SK-N-SH treated with all-trans-retinoic acid at 6 μM for 48 hours (cell line): ENCODE measurements at regions not wholly inside any gene's neighbourhood (a gene's known extent, or its start where the extent isn't known, plus 50 kb on each side); places are given as distances from the start of the nearest gene placed in this dataset.

Experiments used
- ATAC-seq: fragments of 200-7000 bp; cut with Tn5 transposase; 3 replicates; pipeline ENCODE4 v1.9.1; 2020; ENCODE audit warnings: mild to moderate bottlenecking, moderate library complexity
- ARNTL ChIP-seq: fragments of 450-650 bp; formaldehyde crosslinking; IDR thresholded peaks from 2 replicates; pipeline ENCODE4 v1.5.0; 2020; ENCODE audit warnings: low read depth, mild to moderate bottlenecking, moderate library complexity, borderline replicate concordance
- BACH2 ChIP-seq: fragments of 250-450 bp; sonication (Bioruptor Pico); IDR thresholded peaks from 2 replicates; pipeline ENCODE4 v1.9.0; 2021; ENCODE audit warnings: mild to moderate bottlenecking, borderline replicate concordance
- CREB5 ChIP-seq: fragments of 250-450 bp; sonication (Bioruptor Pico); IDR thresholded peaks from 2 replicates; pipeline ENCODE4 v1.5.1; 2020; ENCODE audit warnings: low read depth, mild to moderate bottlenecking, moderate library complexity
- CSDC2 ChIP-seq: fragments of 250-450 bp; sonication (Bioruptor Pico); IDR thresholded peaks from 2 replicates; pipeline ENCODE4 v1.5.0; 2020; ENCODE audit warnings: mild to moderate bottlenecking, moderate library complexity
- CSRNP3 ChIP-seq: fragments of 250-450 bp; sonication (Bioruptor Pico); IDR thresholded peaks from 2 replicates; pipeline ENCODE4 v1.5.1; 2021; ENCODE audit warnings: mild to moderate bottlenecking, moderate library complexity
- GLIS3 ChIP-seq: fragments of 250-450 bp; sonication (Bioruptor Pico); IDR thresholded peaks from 2 replicates; pipeline ENCODE4 v1.5.0; 2020; ENCODE audit warnings: mild to moderate bottlenecking, moderate library complexity
- ISL1 ChIP-seq: fragments of 250-450 bp; sonication (Bioruptor Pico); IDR thresholded peaks from 2 replicates; pipeline ENCODE4 v2.1.2; 2022; ENCODE audit warnings: mild to moderate bottlenecking, moderate library complexity
- OSR1 ChIP-seq: fragments of 250-450 bp; sonication (Bioruptor Pico); IDR thresholded peaks from 2 replicates; pipeline ENCODE4 v1.8.0; 2022; ENCODE audit warnings: moderate library complexity, mild to moderate bottlenecking, inconsistent platforms
- PATZ1 ChIP-seq: fragments of 250-450 bp; sonication (Bioruptor Pico); IDR thresholded peaks from 2 replicates; pipeline ENCODE4 v1.8.0; 2020; ENCODE audit warnings: mild to moderate bottlenecking, moderate library complexity, borderline replicate concordance
- RARB ChIP-seq: fragments of 250-450 bp; sonication (Bioruptor Pico); IDR thresholded peaks from 2 replicates; pipeline ENCODE4 v1.8.0; 2021; ENCODE audit warnings: mild to moderate bottlenecking, moderate library complexity
- SNAI2 ChIP-seq: fragments of 250-450 bp; sonication (Bioruptor Pico); IDR thresholded peaks from 2 replicates; pipeline ENCODE4 v1.5.0; 2020; ENCODE audit warnings: mild to moderate bottlenecking, moderate library complexity
- TCF4 ChIP-seq: fragments of 250-450 bp; sonication (Bioruptor Pico); IDR thresholded peaks from 2 replicates; pipeline ENCODE4 v1.8.0; 2021; ENCODE audit warnings: mild to moderate bottlenecking, moderate library complexity, borderline replicate concordance
- TOX ChIP-seq: fragments of 250-450 bp; sonication (Bioruptor Pico); IDR thresholded peaks from 2 replicates; pipeline ENCODE4 v1.8.0; 2021; ENCODE audit warnings: mild to moderate bottlenecking, moderate library complexity, borderline replicate concordance
- ZC3H10 ChIP-seq: fragments of 250-450 bp; sonication (Bioruptor Pico); IDR thresholded peaks from 2 replicates; pipeline ENCODE4 v1.5.1; 2021; ENCODE audit warnings: mild to moderate bottlenecking, moderate library complexity
- ZFP3 ChIP-seq: fragments of 250-450 bp; sonication (Bioruptor Pico); IDR thresholded peaks from 2 replicates; pipeline ENCODE4 v1.5.0; 2020; ENCODE audit warnings: mild to moderate bottlenecking, moderate library complexity
- ZFP30 ChIP-seq: fragments of 450-650 bp; formaldehyde crosslinking; IDR thresholded peaks from 2 replicates; pipeline ENCODE4 v1.5.0; 2022; ENCODE audit warnings: mild to moderate bottlenecking, moderate library complexity
- ZNF70 ChIP-seq: fragments of 450-650 bp; formaldehyde crosslinking; IDR thresholded peaks from 2 replicates; pipeline ENCODE4 v1.5.0; 2020; ENCODE audit warnings: mild to moderate bottlenecking, moderate library complexity
- ZNF8 ChIP-seq: fragments of 450-650 bp; formaldehyde crosslinking; IDR thresholded peaks from 2 replicates; pipeline ENCODE4 v1.5.0; 2020; ENCODE audit warnings: mild to moderate bottlenecking, moderate library complexity
- TF ChIP-seq, protein P1 (sequence below): fragments of 250-450 bp; sonication (Bioruptor Pico); IDR thresholded peaks from 2 replicates; pipeline ENCODE4 v1.5.0; 2020; ENCODE audit warnings: mild to moderate bottlenecking, moderate library complexity
- TF ChIP-seq, protein P2 (sequence below): fragments of 250-450 bp; sonication (Bioruptor Pico); IDR thresholded peaks from 2 replicates; pipeline ENCODE4 v1.8.0; 2021; ENCODE audit warnings: low read depth, mild to moderate bottlenecking, moderate library complexity, borderline replicate concordance

GRCh38 chr18:6484659-6485058 lies 69.9 kb upstream of the L3MBTL4 start:
- no peak for TF ChIP-seq TCF4 (CRISPR knock-in tag)
- no peak for TF ChIP-seq CREB5 (CRISPR knock-in tag)
- no peak for TF ChIP-seq ZNF8 (CRISPR knock-in tag)
- no peak for TF ChIP-seq SNAI2 (CRISPR knock-in tag)
- no peak for TF ChIP-seq ARNTL
- no peak for TF ChIP-seq GLIS3 (CRISPR knock-in tag)
- TF ChIP-seq CSRNP3, result no peak
- no peak for TF ChIP-seq RARB (CRISPR knock-in tag)
- no peak for TF ChIP-seq ZFP30 (CRISPR knock-in tag)
- ATAC-seq, result no peak

GRCh38 chr18:6486313-6486712 lies 71.6 kb upstream of the L3MBTL4 start:
- TF ChIP-seq, protein P1, sequence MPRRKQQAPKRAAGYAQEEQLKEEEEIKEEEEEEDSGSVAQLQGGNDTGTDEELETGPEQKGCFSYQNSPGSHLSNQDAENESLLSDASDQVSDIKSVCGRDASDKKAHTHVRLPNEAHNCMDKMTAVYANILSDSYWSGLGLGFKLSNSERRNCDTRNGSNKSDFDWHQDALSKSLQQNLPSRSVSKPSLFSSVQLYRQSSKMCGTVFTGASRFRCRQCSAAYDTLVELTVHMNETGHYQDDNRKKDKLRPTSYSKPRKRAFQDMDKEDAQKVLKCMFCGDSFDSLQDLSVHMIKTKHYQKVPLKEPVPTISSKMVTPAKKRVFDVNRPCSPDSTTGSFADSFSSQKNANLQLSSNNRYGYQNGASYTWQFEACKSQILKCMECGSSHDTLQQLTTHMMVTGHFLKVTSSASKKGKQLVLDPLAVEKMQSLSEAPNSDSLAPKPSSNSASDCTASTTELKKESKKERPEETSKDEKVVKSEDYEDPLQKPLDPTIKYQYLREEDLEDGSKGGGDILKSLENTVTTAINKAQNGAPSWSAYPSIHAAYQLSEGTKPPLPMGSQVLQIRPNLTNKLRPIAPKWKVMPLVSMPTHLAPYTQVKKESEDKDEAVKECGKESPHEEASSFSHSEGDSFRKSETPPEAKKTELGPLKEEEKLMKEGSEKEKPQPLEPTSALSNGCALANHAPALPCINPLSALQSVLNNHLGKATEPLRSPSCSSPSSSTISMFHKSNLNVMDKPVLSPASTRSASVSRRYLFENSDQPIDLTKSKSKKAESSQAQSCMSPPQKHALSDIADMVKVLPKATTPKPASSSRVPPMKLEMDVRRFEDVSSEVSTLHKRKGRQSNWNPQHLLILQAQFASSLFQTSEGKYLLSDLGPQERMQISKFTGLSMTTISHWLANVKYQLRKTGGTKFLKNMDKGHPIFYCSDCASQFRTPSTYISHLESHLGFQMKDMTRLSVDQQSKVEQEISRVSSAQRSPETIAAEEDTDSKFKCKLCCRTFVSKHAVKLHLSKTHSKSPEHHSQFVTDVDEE (CRISPR knock-in tag), result no peak
- TF ChIP-seq, protein P2, sequence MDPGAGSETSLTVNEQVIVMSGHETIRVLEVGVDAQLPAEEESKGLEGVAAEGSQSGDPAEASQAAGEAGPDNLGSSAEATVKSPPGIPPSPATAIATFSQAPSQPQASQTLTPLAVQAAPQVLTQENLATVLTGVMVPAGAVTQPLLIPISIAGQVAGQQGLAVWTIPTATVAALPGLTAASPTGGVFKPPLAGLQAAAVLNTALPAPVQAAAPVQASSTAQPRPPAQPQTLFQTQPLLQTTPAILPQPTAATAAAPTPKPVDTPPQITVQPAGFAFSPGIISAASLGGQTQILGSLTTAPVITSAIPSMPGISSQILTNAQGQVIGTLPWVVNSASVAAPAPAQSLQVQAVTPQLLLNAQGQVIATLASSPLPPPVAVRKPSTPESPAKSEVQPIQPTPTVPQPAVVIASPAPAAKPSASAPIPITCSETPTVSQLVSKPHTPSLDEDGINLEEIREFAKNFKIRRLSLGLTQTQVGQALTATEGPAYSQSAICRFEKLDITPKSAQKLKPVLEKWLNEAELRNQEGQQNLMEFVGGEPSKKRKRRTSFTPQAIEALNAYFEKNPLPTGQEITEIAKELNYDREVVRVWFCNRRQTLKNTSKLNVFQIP (CRISPR knock-in tag), result no peak
- no peak for TF ChIP-seq CREB5 (CRISPR knock-in tag)
- TF ChIP-seq ZC3H10, result no peak
- TF ChIP-seq CSDC2 (CRISPR knock-in tag), result no peak
- TF ChIP-seq CSRNP3, result no peak
- TF ChIP-seq TOX (CRISPR knock-in tag), result no peak
- TF ChIP-seq OSR1 (CRISPR knock-in tag), result no peak
- TF ChIP-seq ZFP3 (CRISPR knock-in tag), result no peak
- no peak for TF ChIP-seq PATZ1
- no peak for TF ChIP-seq GLIS3 (CRISPR knock-in tag)
- no peak for TF ChIP-seq ISL1 (CRISPR knock-in tag)
- no peak for TF ChIP-seq BACH2
- no peak for TF ChIP-seq ZNF70 (CRISPR knock-in tag)
- no peak for TF ChIP-seq ZFP30 (CRISPR knock-in tag)
- TF ChIP-seq RARB (CRISPR knock-in tag), result no peak
- ATAC-seq, result no peak
